22Rv1 (cell line): ENCODE measurements at regions not wholly inside any gene's neighbourhood (a gene's known extent, or its start where the extent isn't known, plus 50 kb on each side); places are given as distances from the start of the nearest gene placed in this dataset.

Experiments
- H3K27ac ChIP-seq: fragments of 450-650 bp; 2 replicates; pipeline ENCODE4 v1.5.1; 2017
- CTCF ChIP-seq: fragments of 450-650 bp; IDR thresholded peaks from 2 replicates; pipeline ENCODE4 v1.5.1; 2017; ENCODE audit warnings: mild to moderate bottlenecking
- ZFX ChIP-seq: fragments of 450-650 bp; IDR thresholded peaks from 2 replicates; pipeline ENCODE4 v1.6.1; 2017; ENCODE audit warnings: antibody characterized with exemption, borderline replicate concordance

GRCh38 chr7:131858611-131859010, 302.2 kb upstream of the PODXL start:
- H3K27ac ChIP-seq = no peak overlapping the region
- TF ChIP-seq CTCF (no peak), ZFX (no peak)

- H3K27ac ChIP-seq = no peak overlapping the region
- TF ChIP-seq CTCF (no peak), ZFX (no peak)
Observed at GRCh38 chr7:131849472-131849871, 293.0 kb upstream of the PODXL start.

GRCh38 chr7:131848033-131848432, 291.6 kb upstream of the PODXL start:
- TF ChIP-seq CTCF = no peak
- no peak for TF ChIP-seq ZFX
- H3K27ac ChIP-seq = no peak overlapping the region

- TF ChIP-seq ZFX (no peak), CTCF (no peak)
- H3K27ac ChIP-seq = no peak overlapping the region
Observed at GRCh38 chr7:131845573-131846314, 289.3 kb upstream of the PODXL start.

GRCh38 chr7:131844369-131844768, 287.9 kb upstream of the PODXL start:
- no peak overlapping the region for H3K27ac ChIP-seq
- TF ChIP-seq ZFX = no peak
- no peak for TF ChIP-seq CTCF

- TF ChIP-seq CTCF (no peak), ZFX (no peak)
- no peak overlapping the region for H3K27ac ChIP-seq
Observed at GRCh38 chr7:131843898-131844331, 287.5 kb upstream of the PODXL start.

GRCh38 chr7:131839967-131840690, 283.7 kb upstream of the PODXL start:
- no peak overlapping the region for H3K27ac ChIP-seq
- TF ChIP-seq ZFX (no peak), CTCF (no peak)
